ENCODE measurements at regions not wholly inside any gene's neighbourhood (a gene's known extent, or its start where the extent isn't known, plus 50 kb on each side); places are given as distances from the start of the nearest gene placed in this dataset.

DNA sequence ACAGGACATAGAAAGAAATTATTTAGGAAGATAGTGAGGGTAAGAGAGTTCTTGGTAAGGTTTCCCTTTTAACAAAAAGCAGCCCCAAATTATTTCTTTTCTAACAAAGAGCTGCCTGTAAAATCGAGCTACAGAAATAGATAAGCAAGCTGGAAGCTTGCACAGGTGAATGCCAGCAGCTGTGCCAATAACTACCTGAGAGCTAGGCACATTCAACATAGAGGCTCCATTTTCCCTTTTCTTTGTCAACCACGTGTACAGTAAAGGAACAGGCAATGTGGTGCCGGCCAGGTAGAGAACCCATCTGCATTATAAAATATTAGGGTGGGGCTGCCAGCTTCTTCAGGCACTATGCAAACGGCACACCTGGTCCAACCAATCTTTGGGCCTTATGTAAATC, 341.6 kb upstream of the JAG1 start:
- TF ChIP-seq GATA2 (IDR thresholded peaks at IDR 0.05; ENCODE audit: low read depth, low read length), result no peak
- no peak for TF ChIP-seq GATA3 (IDR thresholded peaks at IDR 0.05; ENCODE audit: low read depth, low read length)

Measured in SH-SY5Y (cell line).